ENCODE measurements at regions not wholly inside any gene's neighbourhood (a gene's known extent, or its start where the extent isn't known, plus 50 kb on each side); places are given as distances from the start of the nearest gene placed in this dataset.

DNA sequence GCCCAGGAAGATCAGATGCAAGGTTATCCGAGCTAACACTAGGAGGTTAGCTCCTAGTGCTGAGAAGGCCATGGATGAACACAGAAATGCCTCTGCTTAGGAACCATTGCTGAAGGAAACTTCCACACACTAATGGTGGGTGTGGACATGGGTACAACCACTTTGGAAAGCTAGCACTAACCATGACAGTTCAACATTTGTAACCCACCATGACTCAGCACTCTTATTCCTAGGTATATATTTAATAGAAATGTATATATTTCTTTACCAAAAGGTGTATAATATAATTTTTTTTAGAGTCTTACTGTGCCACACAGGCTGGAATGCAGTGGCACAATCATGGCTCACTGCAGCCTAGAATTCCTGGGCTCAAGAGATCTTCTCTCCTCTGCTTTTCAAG lies 85.3 kb upstream of the BTBD3 start:
- ATAC-seq (ENCODE audit: low FRiP score), result no peak
- DNase-seq (ENCODE audit: low spot score), result no peak
- TF ChIP-seq, protein P1, sequence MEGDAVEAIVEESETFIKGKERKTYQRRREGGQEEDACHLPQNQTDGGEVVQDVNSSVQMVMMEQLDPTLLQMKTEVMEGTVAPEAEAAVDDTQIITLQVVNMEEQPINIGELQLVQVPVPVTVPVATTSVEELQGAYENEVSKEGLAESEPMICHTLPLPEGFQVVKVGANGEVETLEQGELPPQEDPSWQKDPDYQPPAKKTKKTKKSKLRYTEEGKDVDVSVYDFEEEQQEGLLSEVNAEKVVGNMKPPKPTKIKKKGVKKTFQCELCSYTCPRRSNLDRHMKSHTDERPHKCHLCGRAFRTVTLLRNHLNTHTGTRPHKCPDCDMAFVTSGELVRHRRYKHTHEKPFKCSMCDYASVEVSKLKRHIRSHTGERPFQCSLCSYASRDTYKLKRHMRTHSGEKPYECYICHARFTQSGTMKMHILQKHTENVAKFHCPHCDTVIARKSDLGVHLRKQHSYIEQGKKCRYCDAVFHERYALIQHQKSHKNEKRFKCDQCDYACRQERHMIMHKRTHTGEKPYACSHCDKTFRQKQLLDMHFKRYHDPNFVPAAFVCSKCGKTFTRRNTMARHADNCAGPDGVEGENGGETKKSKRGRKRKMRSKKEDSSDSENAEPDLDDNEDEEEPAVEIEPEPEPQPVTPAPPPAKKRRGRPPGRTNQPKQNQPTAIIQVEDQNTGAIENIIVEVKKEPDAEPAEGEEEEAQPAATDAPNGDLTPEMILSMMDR (IDR thresholded peaks at IDR 0.05), result no peak

DNA sequence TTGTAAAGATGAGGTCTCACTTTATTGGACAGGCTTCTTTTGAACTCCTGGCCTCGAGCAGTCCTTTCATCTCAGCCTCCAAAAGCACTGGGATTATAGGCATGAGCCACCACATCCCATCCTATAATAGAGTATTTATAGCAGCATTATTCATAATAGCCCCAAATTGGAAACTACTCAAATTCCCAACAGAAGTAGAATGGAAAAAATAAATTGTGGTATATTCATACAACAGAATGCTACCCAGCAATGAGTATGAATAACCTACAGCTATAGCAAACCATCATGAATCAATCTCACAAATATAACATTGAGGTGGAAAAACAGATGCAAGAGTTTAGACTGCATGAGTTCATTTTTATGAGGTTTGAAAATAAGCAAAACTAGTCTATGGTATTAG lies 84.8 kb upstream of the BTBD3 start:
- ATAC-seq (ENCODE audit: low FRiP score) (no peak), DNase-seq (ENCODE audit: low spot score) (no peak)
- TF ChIP-seq, protein P1 (IDR thresholded peaks at IDR 0.05), result no peak

DNA sequence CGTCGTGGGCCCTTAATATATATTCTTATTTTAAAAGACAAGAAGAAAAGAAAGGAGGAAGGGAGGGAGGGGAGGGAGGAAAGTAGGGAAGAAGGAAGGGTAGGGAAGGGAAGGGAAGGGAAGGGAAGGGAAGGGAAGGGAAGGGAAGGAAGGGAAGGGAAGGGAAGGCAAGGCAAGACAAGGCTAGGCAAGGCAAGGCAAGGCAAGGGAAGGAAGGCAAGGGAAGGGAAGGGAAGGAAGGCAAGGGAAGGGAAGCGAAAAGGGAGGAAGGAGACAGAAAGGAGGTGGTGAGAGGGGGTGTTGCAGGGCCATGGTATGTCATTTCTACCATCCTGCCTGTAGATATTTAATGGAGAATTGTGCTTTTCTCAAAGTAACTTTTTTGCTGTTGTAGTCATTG lies 83.9 kb upstream of the BTBD3 start:
- TF ChIP-seq, protein P1 (IDR thresholded peaks at IDR 0.05), result no peak
- DNase-seq (ENCODE audit: low spot score) (no peak), ATAC-seq (ENCODE audit: low FRiP score) (no peak)

DNA sequence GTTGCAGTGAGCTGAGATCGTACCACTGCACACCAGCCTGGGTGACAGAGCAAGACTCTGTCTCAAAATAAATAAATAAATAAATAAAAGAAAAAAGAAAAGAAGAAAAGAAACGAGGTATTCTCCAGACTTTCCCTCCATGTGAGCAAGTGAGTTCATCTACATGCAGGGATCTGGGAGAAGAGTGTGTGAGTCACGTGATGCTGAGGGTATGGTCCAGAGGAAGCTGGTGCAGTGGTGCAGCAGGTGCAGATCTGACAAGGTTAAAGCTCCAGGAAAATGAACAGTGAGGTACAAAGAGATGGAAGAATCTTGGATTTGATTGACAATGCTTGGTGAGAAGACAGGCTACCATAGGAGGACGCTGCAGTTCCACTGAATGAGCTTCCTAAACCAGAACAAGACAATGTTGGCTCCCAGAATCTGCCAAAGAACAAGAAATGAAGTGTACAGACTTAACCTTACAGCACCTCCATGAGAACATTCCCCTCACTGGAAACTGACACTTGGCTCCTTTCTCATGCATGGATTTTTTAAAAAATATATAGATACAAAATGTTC lies 79.5 kb upstream of the BTBD3 start:
- ATAC-seq (ENCODE audit: low FRiP score), result no peak
- TF ChIP-seq, protein P1 (IDR thresholded peaks at IDR 0.05), result no peak
- DNase-seq (ENCODE audit: low spot score), result no peak

DNA sequence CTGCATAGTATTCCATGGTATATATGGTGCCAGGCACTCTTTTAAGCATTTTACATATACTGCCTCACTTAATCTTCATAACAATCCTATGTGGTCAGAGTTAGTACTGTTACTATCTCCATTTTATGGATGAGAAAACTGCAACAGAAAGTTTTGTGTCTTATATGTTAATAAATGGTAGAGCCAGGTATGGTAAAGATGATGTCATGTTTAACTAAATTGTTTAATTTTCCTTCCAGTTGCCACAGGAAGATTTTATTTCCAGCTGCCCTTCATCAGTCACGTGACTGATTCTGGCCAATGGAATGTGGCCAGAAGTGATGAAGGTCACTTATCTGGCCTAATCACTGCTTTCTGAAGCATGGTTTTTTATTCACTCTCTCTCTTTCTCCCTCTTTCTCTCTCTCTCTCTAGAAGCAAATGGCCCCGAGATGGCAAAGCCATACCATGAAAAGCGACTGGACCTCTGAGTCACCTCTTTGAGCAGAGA lies 75.7 kb upstream of the BTBD3 start:
- TF ChIP-seq, protein P1 (IDR thresholded peaks at IDR 0.05), result no peak
- no peak for ATAC-seq (ENCODE audit: low FRiP score)

DNA sequence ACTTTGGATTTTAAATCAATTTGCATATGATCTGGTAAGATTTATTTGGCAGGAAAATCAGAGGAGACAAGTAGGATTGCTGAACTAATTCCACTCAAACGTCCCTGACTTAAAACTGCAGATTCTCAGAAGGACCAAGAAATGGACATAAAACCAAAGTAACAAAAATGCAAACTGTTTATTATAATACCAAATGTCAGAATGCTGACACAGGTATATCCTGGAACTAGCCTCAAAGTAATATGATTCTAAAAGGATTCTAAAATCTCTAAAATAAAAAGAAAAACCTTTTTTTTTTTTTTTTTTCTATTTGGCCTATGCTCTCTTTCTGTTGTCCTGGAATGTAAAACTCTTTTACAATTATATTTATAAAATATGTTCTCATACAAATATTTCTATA lies 74.4 kb upstream of the BTBD3 start:
- DNase-seq (ENCODE audit: low spot score), result no peak
- TF ChIP-seq, protein P1 (IDR thresholded peaks at IDR 0.05), result no peak
- no peak for ATAC-seq (ENCODE audit: low FRiP score)

More for the DNA sequence above, 75.7 kb upstream of the BTBD3 start:
- DNase-seq (ENCODE audit: low spot score), result no peak

DNA sequence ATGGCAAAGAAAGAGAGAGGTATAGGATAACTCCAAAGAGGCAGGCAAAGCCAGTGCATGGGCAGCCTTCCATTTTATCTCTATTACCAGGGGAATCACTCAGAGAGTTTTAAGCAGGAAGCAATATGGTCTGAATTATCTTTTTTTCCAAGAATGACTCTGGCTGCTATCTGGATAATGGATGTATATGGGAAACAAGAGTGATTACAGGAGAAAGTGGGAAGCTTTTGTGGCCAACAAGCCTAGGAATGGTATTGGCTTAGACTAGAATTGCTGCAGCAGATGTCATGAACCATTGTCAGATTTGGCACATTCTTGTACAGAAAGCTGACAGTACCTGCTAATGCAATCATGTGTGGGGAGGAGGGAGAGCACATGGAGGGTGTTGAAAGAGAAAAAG lies 73.0 kb upstream of the BTBD3 start:
- TF ChIP-seq, protein P1 (IDR thresholded peaks at IDR 0.05), result no peak
- DNase-seq (ENCODE audit: low spot score) (no peak), ATAC-seq (ENCODE audit: low FRiP score) (no peak)

Measured in omental fat pad (tissue), 3 donors.